NCI-H2107 treated with DMSO at 0.1 percent for 48 hours (cell line): ENCODE measurements at regions not wholly inside any gene's neighbourhood (a gene's known extent, or its start where the extent isn't known, plus 50 kb on each side); places are given as distances from the start of the nearest gene placed in this dataset.
"Not testable (repeated sequence)": the region's sequence is repeated elsewhere in the genome, so short reads cannot be mapped to it uniquely, and the experiment has no call there.

Source experiments
- DNase-seq: peaks from one replicate; lab custom pipeline; 2025; ENCODE audit not compliant: unreplicated experiment; lab: John Stamatoyannopoulos, UW

DNA sequence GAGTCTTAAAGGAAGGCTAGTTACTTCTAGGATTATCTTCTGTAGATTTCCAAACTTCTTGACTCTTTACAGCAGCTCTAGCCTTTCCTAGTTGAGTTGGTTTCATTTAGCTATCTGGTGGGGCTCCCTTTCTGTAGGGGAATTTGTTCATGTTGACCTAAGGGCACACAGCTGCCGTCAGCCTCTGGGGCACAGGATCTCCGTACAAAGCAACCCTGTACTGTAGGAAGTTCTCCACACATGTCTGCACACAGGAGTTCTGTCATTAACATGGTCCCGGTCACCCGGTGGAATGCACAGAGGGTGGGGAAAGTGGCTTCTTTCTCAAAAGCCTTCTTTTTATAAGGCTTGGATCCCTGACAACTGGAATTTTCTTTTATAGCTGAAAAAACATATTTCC lies 88.7 kb upstream of the TNIK start:
- DNase-seq: no peak

DNA sequence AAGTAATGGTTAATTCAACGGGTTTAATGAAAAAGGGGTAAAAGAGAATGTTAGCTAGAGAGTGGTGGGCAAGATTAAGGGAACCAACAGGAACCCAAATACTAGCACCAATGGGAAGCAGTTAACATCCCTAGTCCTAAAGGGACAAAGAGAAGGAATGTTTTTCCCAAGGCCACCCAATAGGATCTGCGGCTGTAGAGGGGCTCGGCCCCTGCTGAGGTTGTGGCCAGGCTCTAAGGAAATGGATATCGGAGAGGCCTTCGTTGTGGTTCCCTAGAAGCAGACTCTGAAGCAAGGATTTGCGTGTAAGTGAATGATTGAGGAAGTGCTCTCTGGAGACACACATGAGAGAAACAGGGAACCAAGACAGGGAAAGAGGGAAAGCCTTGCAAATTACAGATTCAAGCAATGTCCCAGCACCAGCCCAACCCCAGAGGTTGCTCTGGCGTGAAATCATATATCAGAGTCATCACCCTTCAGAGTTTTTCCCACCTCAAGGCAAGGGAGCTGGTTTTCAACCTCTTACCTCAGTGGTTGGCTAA lies 83.6 kb upstream of the TNIK start:
- no peak for DNase-seq

GRCh38 chr3:171542976-171543375 lies 82.8 kb upstream of the TNIK start:
- peak; percentile 30 for DNase-seq

DNA sequence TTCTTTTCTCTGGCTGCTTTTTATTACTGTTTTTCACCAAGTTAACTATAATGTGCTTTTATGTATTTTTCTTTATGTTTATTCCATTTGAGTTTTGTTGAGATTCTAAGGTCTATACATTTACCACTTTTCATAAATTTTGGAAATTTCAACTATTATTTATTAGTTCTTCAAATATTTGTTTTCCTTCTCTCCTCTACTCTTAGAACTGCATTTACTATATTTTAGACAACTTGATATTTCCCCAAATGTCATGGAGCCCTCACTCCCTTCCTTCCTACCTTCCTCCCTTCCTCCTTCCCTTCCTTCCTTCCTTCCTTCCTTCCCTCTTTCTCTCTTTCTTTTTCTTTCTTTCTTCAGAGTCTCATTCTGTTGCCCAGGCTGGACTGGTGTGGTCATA lies 81.4 kb upstream of the TNIK start:
- no peak for DNase-seq

- DNase-seq: no peak
Observed at GRCh38 chr3:171541181-171541580, 81.0 kb upstream of the TNIK start.

GRCh38 chr3:171535799-171536198 lies 75.6 kb upstream of the TNIK start:
- no peak for DNase-seq

DNA sequence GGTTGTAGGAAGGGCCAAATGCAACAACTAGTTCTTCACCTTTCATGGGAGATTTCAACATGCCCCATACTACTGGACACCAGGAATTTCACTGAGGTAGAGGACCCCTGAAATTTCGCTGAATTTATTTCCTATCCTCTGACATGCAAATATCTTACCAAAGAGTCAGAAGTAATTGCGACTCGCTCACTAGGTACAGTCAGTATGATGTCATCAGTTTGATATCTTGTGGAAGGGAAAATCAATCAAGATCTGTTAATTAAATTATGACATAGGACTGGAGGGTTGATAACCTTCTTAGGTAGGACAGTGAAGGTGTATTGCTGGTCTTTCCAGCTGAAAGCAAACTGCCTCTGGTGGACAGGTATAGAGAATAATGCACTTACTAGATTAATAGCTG lies 74.9 kb upstream of the TNIK start:
- DNase-seq: no peak

DNA sequence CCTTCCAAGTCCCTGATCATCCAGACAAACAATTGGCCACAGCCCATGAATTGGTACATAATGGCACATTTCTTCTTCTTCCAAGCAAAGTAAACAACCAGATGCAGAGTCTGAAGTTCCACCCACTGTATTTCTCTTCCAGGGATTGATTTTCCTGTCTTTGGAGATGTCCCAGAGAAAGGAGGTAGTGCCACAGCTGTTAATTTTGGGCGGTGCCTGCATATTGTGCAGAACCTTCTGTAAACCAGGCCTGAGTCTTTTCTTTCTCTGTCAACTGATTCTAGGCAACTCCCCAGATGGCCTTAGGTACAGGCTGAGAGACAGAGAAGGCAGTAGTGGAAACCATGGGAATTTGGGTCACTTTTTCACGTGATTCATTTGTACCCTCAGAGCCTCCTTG lies 73.5 kb upstream of the TNIK start:
- no peak for DNase-seq

DNA sequence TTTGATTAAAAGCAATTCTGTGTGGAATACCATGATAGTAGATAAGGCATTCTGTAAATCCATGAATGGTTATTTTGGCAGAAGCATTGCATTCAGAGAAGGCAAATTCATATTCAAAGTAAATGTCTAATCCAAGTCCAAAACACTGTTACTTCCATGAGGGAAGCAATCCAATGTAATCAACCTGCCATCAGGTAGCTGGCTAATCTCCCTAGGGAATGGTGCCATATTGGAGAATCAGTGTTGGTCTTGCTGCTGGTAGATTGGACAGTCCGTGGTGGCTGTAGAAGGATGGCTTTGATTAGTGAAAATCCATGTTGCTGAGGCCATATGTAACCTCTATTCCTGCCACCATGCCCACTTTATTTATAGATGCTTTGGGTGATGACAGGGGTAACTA lies 72.1 kb upstream of the TNIK start:
- no peak for DNase-seq

- no peak for DNase-seq
Observed at GRCh38 chr3:171531716-171532115, 71.5 kb upstream of the TNIK start.

- no peak for DNase-seq
Observed at GRCh38 chr3:171528102-171528501, 67.9 kb upstream of the TNIK start.

GRCh38 chr3:171526869-171527268 lies 66.7 kb upstream of the TNIK start:
- no peak for DNase-seq

GRCh38 chr3:171526146-171526545 lies 65.9 kb upstream of the TNIK start:
- no peak for DNase-seq

DNA sequence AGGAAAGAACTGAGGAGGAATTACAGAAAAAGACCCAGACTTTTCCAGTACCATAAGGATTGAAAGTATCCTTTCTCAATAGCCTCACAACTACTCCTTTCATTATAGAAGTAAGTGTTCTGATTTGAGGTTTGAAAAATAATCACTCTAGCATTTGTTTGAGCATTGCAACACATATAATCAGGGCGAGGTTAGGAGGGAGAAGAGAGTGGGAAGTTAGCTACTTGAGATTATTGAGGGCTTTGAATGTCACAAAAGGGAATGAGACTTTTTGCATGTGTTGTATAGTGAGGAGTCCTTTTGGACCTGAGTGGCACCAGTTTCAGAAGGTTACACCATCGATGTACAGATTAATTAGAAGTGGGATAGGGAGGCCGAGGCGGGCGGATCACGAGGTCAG lies 65.2 kb upstream of the TNIK start:
- no peak for DNase-seq

GRCh38 chr3:171524921-171525310 lies 64.7 kb upstream of the TNIK start:
- DNase-seq: no peak

DNA sequence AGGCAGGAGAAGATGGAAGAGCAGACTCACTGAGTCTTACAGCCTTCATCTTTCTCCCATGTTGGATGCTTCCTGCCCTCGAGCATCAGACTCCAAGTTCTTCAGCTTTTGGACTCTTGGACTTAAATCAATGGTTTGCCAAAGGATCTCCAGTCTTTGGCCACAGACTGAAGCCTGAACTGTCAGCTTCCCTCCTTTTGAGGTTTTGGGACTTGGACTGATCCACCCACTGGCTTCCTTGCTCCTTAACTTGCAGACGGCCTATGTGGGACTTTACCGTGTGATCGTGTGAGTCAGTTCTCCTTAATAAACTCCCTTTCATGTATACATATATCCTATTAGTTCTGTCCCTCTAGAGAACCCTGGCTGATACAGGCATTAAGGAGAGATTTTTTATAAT lies 62.4 kb upstream of the TNIK start:
- DNase-seq: no peak

- not testable (repeated sequence) for DNase-seq
Observed at GRCh38 chr3:171519423-171519822, 59.2 kb upstream of the TNIK start.

GRCh38 chr3:171516765-171517164 lies 56.6 kb upstream of the TNIK start:
- no peak for DNase-seq

- no peak for DNase-seq
Observed at GRCh38 chr3:171514466-171514865, 54.3 kb upstream of the TNIK start.

DNA sequence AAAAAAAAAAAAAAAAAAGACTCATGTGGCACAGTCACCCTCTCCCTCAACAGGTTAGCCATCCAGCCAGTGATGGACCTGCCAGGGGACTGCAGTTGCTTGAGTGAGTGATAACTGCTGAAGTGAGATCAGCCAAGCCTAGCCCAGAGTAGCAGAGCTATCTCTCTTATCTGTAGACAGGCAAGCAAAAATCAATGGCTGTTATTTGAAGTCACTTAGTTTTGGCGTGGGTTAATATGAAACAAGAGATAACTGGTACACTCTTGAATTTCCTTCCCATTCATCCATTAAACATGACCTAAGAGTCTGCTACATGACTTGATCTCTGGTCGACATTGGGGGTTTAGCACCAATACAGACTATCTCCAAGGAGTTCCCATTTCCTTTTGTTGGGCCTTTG lies 51.2 kb upstream of the TNIK start:
- no peak for DNase-seq
